ENCODE measurements at regions not wholly inside any gene's neighbourhood (a gene's known extent, or its start where the extent isn't known, plus 50 kb on each side); places are given as distances from the start of the nearest gene placed in this dataset.

- TF ChIP-seq POLR2A (IDR thresholded peaks at IDR 0.05; ENCODE audit: low read depth, low read length) (no peak), POLR2AphosphoS5 (IDR thresholded peaks at IDR 0.05; ENCODE audit: low read depth, low read length) (no peak)
Measured at GRCh38 chr5:77845324-77845646, 69.1 kb upstream of the TBCA start.

Measured in GM12892 (cell line).